ENCODE measurements at regions not wholly inside any gene's neighbourhood (a gene's known extent, or its start where the extent isn't known, plus 50 kb on each side); places are given as distances from the start of the nearest gene placed in this dataset.
"Not testable (repeated sequence)": the region's sequence is repeated elsewhere in the genome, so short reads cannot be mapped to it uniquely, and the experiment has no call there.

DNA sequence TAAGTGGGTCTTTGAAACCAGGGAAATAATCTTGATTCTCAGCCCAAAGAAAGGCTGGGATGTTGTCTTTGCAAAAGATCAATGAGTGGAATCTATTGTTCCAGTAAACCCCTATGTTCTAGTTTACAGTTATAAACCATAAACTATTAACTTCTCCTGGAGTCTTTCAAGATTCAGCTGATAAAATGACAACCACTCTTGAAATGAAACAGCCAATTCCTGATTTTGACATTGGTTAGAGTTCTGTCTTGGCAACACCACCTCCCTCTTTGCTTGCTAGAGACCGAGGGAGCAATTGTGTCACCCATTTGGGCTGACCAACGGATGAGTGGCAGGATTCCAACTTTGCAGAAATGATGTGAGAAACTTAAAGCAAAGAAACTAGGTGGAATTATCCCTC lies 746.9 kb downstream of the SLC4A3 start:
- DNase-seq, result no peak

DNA sequence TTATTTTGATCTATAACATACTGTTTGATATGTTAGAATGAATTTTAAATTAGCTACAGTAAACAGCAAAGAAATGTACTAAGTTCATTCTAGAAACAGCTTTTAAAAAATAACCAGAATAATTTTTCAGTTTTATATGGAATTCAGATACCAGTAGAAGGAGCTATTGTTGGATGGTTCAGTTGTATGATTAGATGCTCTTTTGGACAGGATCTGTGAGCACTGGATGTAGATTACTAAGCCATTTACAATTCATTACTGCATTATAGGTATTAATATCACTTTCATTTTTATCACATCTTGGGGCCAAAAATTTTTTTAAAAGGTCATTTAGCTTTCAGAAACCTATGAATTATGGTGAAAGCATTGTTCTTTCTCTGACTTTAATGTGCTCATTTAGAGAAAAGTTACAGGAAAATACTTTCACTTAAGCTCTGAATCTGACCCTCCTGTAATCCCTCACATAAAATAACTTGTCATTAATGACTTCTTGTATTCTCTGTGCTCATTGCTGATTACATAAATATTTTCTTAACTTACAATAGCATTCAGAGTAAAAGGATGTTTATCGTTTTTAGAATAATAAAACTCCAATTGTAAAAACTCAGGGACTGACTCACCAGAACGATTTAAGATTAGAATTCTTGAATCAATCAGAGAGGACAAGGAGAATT lies 750.2 kb downstream of the SLC4A3 start:
- DNase-seq, result no peak

DNA sequence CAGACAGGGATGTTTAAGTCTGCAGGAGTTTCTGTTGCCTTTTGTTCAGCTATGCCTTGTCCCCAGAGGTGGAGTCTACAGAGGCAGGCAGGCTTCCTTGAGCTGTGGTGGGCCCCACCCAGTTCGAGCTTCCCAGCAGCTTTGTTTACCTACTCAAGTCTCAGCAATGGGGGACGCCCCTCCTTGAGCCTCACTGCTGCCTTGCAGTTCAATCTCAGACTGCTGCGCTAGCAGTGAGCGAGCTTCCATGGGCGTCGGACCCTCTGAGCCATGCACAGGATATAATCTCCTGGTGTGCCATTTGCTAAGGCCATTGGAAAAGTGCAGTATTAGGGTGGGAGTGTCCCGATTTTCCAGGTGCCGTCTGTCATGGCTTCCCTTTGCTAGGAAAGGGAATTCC lies 760.3 kb downstream of the SLC4A3 start:
- not testable (repeated sequence) for DNase-seq

DNA sequence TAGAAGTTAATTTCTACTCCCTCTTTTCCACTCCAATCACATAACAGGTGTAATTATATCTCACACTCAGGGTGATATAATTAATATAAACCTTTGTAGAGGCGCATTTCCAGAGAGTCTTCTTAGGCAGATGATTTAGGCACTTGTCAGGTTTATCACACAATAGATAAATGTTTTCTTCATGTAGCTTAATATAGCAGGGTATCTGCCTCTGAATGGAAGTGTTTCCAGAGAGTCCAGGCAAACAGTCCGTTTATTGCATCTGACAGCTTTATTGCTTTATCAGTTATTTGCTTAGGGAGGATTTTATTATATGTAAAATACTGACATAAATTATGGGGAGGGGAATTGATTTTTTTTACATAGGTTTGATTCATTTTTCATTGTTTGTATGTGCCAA lies 766.3 kb downstream of the SLC4A3 start:
- no peak for DNase-seq

DNA sequence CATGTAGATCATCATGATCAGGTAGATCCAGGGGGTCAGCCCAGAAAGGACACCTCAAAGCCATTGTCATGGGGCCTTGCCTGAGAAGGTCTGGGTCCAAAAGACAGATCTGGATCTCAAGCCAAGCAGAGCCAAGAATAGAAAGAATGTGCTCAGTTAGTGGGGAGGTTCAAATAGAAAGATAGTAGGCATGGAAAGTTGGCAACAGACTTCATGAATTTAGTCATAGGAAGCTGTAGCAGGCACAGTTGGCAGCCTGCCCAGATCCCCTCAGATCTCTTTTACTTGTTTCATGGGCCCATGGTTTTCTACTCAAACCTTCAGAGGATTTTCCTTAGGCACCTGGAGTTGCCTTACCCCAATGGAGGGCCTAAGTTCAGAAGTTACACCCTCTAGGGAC lies 767.0 kb downstream of the SLC4A3 start:
- no peak for DNase-seq

- no peak for DNase-seq
These were observed 768.9 kb downstream of the SLC4A3 start for GRCh38 chr2:220396287-220396686.

DNA sequence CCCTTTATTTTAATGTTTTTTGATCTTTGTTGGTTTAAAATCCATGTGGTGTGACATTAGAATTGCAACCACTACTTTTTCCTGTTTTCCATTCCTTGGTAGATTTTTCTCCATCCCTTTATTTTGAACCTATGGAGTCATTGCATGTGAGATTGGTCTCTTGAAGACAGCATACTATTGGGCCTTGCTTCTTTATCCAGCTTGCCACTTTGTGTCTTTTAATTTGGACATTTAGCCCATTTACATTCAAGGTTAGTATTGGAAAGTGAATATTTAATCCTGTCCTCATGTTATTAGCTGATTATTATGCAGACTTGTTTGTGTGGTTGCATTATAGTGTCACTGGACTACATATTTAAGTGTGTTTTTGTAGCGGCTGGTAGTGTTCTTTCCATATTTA lies 782.9 kb downstream of the SLC4A3 start:
- no peak for DNase-seq

DNA sequence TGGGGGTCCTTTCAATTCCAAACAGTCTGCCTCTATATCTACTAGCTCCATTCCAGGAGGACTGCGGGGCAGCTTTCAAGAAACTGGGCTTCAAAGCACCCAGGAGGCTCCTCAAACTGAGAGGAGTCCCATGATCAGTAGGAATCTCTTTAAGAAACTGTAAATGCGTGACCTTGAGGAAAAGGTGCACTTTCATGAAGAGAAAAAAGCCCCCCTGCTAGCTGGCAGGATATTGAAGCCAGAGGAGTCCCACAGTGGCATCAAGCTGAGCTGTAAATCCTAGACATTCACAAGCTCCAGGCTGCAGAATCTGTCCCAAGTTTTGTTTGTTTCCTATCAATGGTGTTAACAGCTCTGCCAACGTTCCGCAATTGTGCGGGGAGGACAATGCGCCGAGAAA lies 790.1 kb downstream of the SLC4A3 start:
- no peak for DNase-seq

GRCh38 chr2:220419647-220420046 lies 792.2 kb downstream of the SLC4A3 start:
- no peak for DNase-seq

GRCh38 chr2:220420820-220421219 lies 793.4 kb downstream of the SLC4A3 start:
- no peak for DNase-seq

GRCh38 chr2:220422676-220423075 lies 795.2 kb downstream of the SLC4A3 start:
- no peak for DNase-seq

GRCh38 chr2:220424561-220424960 lies 797.1 kb downstream of the SLC4A3 start:
- DNase-seq, result no peak

GRCh38 chr2:220432645-220433044 lies 805.2 kb downstream of the SLC4A3 start:
- DNase-seq, result no peak

GRCh38 chr2:220433131-220433530 lies 805.7 kb downstream of the SLC4A3 start:
- no peak for DNase-seq

- DNase-seq, result no peak
These were observed 807.0 kb downstream of the SLC4A3 start for GRCh38 chr2:220434385-220434784.

DNA sequence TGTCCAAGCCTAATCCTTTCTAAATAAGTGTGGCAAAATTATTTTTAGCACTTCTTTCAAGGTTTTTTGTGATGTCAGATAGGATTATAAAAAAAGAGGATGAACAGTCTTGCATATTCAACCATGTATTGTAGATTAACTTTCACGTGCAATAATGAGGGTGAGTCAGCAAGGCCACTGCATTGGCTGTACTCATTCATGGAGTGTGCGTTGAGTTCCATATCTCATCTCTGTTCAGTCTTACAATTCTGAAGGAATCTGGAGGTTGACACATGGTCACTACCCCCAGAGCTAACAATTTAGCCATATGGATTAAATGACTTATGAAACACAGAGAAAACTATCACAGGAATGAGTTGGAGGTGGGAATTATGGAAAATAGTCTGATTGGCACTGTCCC lies 810.5 kb downstream of the SLC4A3 start:
- no peak for DNase-seq

- no peak for DNase-seq
These were observed 813.3 kb downstream of the SLC4A3 start for GRCh38 chr2:220440731-220441130.

- DNase-seq, result no peak
These were observed 814.0 kb downstream of the SLC4A3 start for GRCh38 chr2:220441404-220441803.

- DNase-seq, result no peak
These were observed 814.6 kb downstream of the SLC4A3 start for GRCh38 chr2:220442012-220442411.

DNA sequence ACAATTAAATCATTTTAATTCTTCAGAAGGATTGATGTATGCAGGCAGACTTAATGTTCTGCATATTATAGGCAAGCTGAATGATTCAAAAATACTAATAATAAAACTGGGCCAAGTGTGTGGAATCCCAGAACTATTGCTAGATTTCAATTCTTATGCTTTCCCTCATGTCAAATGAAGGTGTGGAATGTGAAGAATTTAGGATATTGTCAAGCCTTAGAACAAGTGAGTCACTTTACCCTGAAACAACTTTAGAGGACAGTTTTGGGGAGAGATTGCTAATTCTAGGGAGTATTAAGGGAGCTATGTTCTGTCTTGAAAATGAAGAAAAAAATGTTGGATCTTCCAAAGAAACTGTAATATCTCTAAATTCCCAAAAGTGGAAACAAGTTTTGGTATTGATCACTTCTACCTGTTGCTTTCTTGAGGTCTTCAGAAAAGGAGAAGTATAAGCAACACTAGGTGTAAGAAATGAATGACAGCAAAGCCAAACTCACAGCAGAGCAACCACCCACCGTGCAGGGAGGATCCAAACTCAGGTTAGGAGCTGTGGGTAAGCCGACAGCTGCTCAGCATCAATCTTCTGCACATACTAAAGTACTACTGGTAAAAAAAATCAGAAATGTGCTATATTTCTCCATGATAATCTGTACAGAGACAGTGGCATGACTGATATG lies 818.1 kb downstream of the SLC4A3 start:
- no peak for DNase-seq

GRCh38 chr2:220446106-220446712 lies 818.8 kb downstream of the SLC4A3 start:
- no peak for DNase-seq

- DNase-seq, result no peak
These were observed 823.4 kb downstream of the SLC4A3 start for GRCh38 chr2:220450846-220451245.

GRCh38 chr2:220451438-220451837 lies 824.0 kb downstream of the SLC4A3 start:
- DNase-seq, result no peak

GRCh38 chr2:220452561-220452960 lies 825.1 kb downstream of the SLC4A3 start:
- DNase-seq, result no peak
